ENCODE measurements at regions not wholly inside any gene's neighbourhood (a gene's known extent, or its start where the extent isn't known, plus 50 kb on each side); places are given as distances from the start of the nearest gene placed in this dataset.

DNA sequence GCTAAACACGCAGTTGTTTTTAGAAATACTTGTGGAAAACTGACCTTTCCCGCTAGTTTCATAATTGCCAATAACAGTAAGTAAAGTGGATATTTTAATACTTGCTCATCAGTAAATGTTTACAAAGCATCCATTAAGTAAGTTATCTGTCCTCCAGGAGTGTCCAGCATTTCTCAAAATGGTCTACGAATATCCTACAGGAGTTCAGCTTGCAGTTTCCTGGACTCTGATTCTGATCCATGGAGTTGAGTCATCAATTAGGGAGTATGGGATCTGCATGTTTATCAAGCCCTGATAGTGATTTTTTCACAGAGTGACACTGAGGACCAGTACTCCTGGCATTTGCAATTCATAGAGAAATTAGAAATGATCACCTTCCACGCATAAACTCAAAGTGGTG lies 325.2 kb upstream of the AADAT start:
- TF ChIP-seq, protein P1, sequence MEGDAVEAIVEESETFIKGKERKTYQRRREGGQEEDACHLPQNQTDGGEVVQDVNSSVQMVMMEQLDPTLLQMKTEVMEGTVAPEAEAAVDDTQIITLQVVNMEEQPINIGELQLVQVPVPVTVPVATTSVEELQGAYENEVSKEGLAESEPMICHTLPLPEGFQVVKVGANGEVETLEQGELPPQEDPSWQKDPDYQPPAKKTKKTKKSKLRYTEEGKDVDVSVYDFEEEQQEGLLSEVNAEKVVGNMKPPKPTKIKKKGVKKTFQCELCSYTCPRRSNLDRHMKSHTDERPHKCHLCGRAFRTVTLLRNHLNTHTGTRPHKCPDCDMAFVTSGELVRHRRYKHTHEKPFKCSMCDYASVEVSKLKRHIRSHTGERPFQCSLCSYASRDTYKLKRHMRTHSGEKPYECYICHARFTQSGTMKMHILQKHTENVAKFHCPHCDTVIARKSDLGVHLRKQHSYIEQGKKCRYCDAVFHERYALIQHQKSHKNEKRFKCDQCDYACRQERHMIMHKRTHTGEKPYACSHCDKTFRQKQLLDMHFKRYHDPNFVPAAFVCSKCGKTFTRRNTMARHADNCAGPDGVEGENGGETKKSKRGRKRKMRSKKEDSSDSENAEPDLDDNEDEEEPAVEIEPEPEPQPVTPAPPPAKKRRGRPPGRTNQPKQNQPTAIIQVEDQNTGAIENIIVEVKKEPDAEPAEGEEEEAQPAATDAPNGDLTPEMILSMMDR (IDR thresholded peaks at IDR 0.05) = no peak
- no peak for TF ChIP-seq POLR2A (IDR thresholded peaks at IDR 0.05)
- no peak for TF ChIP-seq POLR2AphosphoS5 (IDR thresholded peaks at IDR 0.05)

All from breast epithelium (tissue), 3 donors.